OCI-LY1 (cell line): ENCODE measurements at regions not wholly inside any gene's neighbourhood (a gene's known extent, or its start where the extent isn't known, plus 50 kb on each side); places are given as distances from the start of the nearest gene placed in this dataset.

ENCODE experiments used
- CTCF ChIP-seq: fragments of 200-600 bp; sonication (generic), shearing (Covaris generic); IDR thresholded peaks from 2 replicates; pipeline ENCODE4 v1.5.1; 2017; ENCODE audit warnings: mild to moderate bottlenecking, antibody characterized with exemption, low read length, moderate library complexity, mixed read lengths
- EZH2 ChIP-seq: fragments of 200-600 bp; sonication (generic), shearing (Covaris generic); IDR thresholded peaks from 2 replicates; pipeline ENCODE4 v1.8.0; 2017; ENCODE audit warnings: borderline replicate concordance, mixed run types, mild to moderate bottlenecking, antibody characterized with exemption, low read length, moderate library complexity, mixed read lengths

- TF ChIP-seq CTCF (no peak), EZH2 (no peak)
Observed at GRCh38 chr2:7880566-7880965, 801.3 kb upstream of the ID2 start.
